GM18508 (cell line): ENCODE measurements at regions not wholly inside any gene's neighbourhood (a gene's known extent, or its start where the extent isn't known, plus 50 kb on each side); places are given as distances from the start of the nearest gene placed in this dataset.

Experiments
- ATAC-seq: cut with Tn5 transposase; IDR thresholded peaks from one replicate; pipeline ENCODE4 v1.9.1; 2021; ENCODE audit warnings: moderate number of reproducible peaks; ENCODE audit not compliant: insufficient read depth, unreplicated experiment

GRCh38 chr4:138311771-138312535, 69.8 kb upstream of the SLC7A11 start:
- no peak for ATAC-seq

DNA sequence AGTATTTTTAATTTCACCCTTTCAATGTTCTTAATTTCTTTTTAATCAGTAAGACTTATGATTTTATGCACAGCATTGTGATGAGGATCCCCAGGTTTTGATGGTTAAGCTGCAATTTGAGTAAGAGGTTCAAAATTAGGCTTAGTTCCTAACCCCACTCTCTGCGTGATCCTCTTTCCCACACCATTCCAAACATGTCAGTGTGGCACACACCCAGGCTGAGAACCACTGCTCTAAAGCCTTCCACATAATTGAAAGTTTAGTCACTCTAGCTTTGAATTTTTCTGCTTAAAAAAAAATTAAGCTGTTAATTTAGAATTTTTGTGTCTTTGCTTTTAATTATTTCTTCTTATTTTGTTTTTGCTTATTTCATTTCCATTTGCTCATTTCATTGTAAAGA, 68.8 kb upstream of the SLC7A11 start:
- ATAC-seq, result no peak

DNA sequence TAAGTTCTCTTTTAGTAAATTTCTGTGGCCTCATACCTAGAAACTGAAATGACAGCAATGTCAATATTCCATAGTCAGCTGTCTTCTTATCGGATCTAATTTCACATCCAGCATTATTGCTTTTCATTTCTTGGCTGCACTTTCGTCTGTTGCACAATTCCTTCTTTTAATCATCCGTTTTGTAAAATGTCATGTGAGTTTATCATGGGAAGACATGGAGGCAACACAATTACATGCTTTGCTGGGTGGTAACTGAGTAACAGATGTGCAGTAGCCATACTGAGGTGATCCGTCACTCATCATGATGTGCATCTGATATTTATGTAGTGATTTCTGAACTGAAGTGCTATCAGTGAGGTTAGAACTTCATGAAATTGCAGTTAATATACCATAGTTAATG, 68.3 kb upstream of the SLC7A11 start:
- ATAC-seq, result no peak

GRCh38 chr4:138308356-138308755, 66.2 kb upstream of the SLC7A11 start:
- no peak for ATAC-seq

DNA sequence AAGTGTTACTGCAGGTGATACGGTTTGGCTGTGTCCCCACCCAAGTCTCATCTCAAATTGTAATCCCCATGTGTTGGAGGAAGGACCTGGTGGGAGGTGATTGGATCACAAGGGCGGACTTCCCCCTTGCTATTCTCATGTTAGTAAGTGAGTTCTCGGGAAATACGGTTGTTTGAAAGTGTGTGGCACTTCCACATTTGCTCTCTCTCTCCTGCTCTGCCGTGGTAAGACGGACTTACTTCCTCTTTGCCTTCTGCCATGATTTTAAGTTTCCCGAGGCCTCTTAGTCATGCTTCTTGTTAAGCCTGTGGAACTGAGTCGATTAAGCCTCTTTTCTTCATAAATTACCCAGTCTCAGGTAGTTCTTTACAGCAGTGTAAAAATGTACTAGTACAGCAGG, 65.2 kb upstream of the SLC7A11 start:
- no peak for ATAC-seq

- ATAC-seq, result no peak
Observed at GRCh38 chr4:138305050-138305449, 62.9 kb upstream of the SLC7A11 start.

- ATAC-seq, result no peak
Observed at GRCh38 chr4:138301536-138301935, 59.4 kb upstream of the SLC7A11 start.

DNA sequence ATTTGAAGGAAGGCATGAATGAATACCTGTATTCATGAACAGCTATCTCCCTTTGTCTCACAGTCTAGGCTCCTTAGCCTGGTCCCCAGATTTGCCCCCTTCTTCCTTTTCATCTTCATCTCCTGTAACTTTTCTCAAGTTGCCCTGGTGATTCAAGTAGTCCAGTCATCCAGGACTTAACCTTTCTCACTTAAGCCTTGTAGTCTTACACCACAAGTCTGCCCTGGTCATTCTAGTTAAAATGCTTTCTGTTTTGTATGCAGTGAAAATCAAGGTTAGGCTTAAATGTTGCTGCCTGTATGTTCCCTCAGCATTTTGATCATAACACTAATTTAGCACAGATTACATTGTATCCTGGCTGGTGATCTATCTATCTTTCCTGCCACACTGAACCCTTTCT, 58.5 kb upstream of the SLC7A11 start:
- no peak for ATAC-seq

GRCh38 chr4:138299881-138300280, 57.7 kb upstream of the SLC7A11 start:
- ATAC-seq, result no peak

DNA sequence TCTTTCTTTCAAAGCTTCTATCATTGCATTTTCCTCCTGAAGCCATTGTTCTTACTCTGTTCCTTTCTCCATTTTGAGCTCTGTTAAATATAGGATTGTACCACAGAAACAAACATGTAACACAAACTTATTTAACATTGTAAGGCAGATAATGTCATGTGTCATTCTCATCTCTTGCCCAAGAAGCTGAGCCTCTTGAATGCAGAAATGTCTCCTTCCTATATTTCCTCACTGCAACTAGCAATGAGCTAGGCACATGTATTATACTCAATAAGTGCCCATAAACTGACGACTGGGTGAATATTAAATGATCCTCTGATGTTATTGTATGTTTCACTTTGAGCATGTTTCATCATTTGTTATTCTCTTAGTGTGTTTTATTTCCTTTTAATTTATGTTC, 56.7 kb upstream of the SLC7A11 start:
- no peak for ATAC-seq

DNA sequence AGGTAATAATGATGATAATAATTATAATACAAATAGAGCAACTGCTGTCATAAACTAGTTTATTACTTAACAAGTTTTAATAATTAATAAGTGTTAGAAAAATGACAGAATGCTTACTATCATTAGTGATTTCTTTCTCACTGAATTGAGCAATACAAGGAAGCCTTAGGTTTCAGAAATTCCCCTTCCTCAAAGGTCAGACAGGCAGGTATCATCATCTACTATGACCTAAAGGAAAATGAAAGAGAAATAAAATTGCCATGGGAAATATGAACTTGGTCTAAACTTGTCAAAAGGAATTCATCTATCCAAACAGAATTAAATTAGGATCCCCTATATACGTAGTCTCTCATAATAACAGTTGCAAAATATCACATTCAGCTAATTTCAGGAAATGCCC, 56.3 kb upstream of the SLC7A11 start:
- ATAC-seq, result no peak

- ATAC-seq, result no peak
Observed at GRCh38 chr4:138297743-138298405, 55.7 kb upstream of the SLC7A11 start.

GRCh38 chr4:138292321-138292720, 50.2 kb upstream of the SLC7A11 start:
- no peak for ATAC-seq
